Cardiac septum (tissue), 1 donor: ENCODE measurements at regions not wholly inside any gene's neighbourhood (a gene's known extent, or its start where the extent isn't known, plus 50 kb on each side); places are given as distances from the start of the nearest gene placed in this dataset.

Source experiments
- DNase-seq: peaks from one replicate; pipeline ENCODE4 v3.0.0-alpha.2; 2020; ENCODE audit warnings: low spot score
- intact Hi-C: fragments of 100-400 bp; cut with DNase I; formaldehyde crosslinking; loops from one replicate; pipeline ENCODE4 v1.14.0; 2022
- donor health status: DM: no; HTN: no; CAD: no.

DNA sequence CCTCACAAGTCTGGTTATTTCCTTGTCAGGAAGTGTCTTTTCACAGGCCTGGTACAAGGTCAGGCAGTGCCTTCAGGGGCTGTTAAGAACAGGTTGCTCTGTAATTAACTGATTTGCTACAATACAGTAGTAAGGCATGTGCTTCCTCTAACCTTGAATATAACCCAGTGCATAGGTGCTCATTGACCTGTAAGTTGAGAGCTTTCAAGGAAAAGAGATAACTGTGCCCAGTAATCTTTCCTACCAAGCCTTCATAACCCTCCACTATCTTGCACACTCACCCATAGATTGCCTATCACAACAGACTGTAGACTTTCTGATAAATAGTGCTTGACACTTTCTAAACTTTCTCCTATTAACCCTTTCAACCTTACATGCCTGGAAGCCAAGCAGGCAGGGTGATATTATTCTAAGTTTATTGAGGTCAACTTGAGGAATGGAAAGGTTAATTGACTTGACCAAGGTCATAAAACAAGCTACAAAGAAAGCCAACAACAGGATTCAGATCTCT is 148.1 kb downstream of the PPARGC1A start:
- DNase-seq = no peak
- intact Hi-C loops = no loop called here

GRCh38 chr4:23737571-23737970 is 152.3 kb downstream of the PPARGC1A start:
- no peak for DNase-seq
- intact Hi-C loops = no loop called here

- DNase-seq = no peak
- intact Hi-C loops = no loop called here
Observed at GRCh38 chr4:23736466-23736865, 153.4 kb downstream of the PPARGC1A start.

- intact Hi-C loops = no loop called here
- DNase-seq = no peak
Observed at GRCh38 chr4:23734000-23734399, 155.8 kb downstream of the PPARGC1A start.

- intact Hi-C loops = no loop called here
Observed at GRCh38 chr4:23733476-23733875, 156.4 kb downstream of the PPARGC1A start.

GRCh38 chr4:23730998-23731397 is 158.8 kb downstream of the PPARGC1A start:
- intact Hi-C loops = no loop called here
- no peak for DNase-seq

More at GRCh38 chr4:23733476-23733875, 156.4 kb downstream of the PPARGC1A start:
- no peak for DNase-seq

DNA sequence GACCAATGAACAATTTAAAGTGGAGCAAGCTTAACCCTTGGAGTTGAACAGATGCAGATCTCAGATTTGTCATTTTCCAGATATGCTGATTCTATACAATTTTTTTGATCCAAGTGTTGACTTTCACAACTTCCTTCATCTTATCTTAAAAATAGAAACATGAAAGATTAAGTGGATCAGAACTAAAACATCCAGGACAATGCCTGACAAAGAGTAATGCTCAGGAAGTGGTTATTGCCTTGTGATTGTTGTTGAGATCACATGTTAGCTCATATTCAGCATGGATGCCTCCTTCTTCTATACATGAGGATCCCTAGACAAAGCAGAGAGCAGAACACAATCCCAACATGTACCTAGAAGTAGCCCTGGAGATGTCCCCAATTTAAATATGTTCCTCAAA is 160.9 kb downstream of the PPARGC1A start:
- intact Hi-C loops = no loop called here
- no peak for DNase-seq

DNA sequence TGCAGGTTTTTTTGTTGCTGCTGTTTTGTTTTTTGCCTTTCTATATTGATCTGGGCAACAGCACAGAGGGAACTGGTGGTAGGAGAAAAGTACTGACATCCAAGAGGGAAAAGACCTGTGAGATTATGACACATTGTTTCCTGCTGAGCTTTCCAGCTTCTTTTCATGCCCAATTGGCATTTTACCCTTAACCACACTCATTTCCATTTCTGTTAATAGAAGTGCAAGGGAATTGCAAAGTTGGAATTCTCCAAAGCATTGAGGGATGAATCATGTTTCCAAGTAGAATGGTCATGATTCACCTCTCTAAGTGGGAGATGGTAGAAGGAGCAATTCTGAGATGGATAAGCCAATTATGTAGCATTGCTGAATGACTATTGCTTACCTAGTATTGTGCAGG is 161.5 kb downstream of the PPARGC1A start:
- intact Hi-C loops = no loop called here
- DNase-seq = no peak

DNA sequence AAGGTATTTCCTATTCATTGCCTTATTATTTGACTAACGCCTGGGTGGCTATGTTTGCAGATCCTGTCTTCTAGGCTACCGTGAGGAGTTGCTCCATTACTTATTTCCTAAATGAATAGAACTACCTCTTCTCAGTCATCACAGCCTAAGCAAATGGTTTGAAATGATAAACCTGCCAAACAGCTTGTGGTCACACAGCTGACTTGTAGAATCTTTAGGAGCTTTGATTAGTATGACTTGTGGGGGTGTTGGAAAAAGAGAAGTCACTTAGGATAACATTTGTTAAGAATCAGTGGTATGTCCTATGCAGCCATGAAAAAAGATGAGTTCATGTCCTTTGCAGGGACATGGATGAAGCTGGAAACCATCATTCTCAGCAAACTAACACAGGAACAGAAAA is 169.3 kb downstream of the PPARGC1A start:
- intact Hi-C loops = no loop called here
- no peak for DNase-seq

DNA sequence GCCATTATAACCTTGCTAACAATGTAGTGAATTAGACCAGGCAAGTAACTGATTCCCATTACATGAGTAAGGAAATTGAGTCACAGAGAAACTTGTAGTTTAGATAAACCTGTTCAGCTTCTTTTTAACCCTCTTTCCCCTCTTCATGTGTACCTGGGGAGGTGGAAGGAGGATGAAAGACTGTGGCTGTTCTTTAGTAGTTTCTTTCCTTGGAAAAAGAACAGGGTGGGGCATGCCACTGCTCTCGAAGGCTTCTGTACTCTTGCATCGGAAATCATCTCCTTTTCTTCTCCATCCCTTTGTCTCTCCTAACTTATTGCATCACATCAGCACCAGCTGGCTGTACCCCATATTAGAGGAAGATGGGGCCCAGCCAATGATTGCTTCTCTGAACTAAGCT is 171.4 kb downstream of the PPARGC1A start:
- no peak for DNase-seq
- intact Hi-C loops = no loop called here

- intact Hi-C loops = no loop called here
- no peak for DNase-seq
Observed at GRCh38 chr4:23717528-23718248, 172.2 kb downstream of the PPARGC1A start.

DNA sequence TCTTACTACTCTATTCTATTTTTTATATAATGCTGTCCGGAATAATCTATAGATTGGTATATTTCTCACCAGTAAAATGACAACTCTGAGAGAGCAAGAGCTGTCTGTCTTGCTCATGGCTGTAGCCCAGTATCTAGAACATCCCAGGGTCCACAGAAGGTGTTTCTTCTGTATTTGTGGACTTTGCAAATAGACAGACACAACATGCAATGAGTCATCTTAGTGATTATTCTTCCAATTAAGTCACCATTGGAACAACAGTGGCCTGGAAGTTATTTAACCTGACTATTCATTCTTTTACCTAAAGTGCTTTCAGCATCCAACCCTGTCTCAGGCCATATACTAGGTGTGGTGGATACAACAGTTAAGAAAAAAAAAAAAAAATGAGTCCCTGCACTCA is 179.5 kb downstream of the PPARGC1A start:
- DNase-seq = no peak
- intact Hi-C loops = no loop called here

- no peak for DNase-seq
- intact Hi-C loops = no loop called here
Observed at GRCh38 chr4:23707652-23708026, 182.2 kb downstream of the PPARGC1A start.

DNA sequence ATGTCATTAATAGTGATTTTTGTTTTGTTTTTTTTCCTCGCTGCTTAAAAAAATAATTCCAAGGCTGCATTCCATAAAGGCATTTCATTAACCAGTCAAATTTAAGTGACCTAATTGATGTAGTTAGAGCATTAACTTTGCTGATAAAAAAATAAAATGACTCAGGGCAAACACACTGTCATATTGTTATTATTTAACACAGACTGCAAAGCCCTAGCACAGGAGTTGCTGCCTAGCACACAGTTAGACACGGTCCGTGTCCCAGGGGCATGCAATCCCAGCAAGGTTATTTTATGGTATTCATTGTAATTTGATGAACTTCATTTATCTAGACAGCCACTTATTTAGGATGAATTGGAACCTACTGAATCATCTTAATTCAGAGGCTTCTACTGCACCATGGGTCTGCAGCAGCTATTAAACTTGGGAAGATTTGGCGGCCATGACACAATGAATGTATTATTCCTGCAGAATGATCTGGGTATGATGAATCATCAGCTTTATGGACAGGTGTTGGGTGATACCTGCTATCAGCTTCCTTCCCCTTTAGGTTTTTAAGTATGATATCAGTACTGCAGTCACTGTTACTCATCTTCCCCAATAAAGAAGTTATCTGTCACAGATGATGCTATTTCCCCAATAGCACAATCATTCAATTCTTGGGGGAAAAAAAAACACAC is 182.7 kb downstream of the PPARGC1A start:
- no peak for DNase-seq
- intact Hi-C loops = no loop called here

- DNase-seq = no peak
- intact Hi-C loops = no loop called here
Observed at GRCh38 chr4:23700197-23700596, 189.7 kb downstream of the PPARGC1A start.

DNA sequence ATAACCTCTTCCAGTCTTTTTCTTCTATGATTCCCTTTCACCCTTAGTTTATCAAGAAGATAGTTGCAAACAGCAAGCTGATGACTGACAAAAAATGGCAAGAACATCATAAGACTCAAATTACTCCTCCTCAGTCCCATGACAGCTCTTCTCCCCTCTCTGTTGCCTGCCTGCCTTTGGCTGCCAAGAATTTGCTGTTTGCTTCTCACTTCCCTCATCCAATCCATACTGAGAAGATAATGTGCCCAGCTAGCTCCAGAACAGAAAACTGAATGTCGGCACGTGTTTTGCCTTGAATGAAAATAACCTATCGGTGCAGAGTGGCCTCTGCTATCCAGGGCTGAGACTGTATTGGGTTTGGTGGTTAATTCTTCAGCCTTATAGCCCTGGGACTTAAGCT is 192.1 kb downstream of the PPARGC1A start:
- intact Hi-C loops = no loop called here
- no peak for DNase-seq

DNA sequence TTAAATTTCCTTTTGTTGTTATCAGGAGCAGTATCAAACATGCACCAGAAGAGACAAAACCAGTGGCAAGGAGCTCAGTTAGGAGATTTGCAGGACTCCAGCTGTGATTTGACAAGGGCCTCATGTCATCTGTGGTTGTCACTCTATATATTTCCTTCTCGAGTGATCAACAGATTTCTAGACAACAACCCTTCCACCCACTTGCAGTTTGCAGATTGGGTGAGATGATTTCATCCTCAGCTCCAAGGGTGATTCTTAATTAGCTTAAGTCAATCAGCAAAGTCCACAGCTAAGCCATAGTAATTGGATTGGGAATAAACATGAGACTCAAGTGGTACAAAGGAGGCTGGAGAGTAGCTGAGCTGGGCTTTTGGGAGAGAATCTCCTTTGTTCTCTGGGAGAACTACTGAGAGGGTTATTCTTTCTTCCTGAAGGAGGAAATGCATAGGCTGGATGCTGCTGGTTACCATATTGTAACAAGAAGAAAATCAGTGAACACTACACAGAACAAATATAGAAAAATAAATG is 192.8 kb downstream of the PPARGC1A start:
- DNase-seq = no peak
- intact Hi-C loops = no loop called here

DNA sequence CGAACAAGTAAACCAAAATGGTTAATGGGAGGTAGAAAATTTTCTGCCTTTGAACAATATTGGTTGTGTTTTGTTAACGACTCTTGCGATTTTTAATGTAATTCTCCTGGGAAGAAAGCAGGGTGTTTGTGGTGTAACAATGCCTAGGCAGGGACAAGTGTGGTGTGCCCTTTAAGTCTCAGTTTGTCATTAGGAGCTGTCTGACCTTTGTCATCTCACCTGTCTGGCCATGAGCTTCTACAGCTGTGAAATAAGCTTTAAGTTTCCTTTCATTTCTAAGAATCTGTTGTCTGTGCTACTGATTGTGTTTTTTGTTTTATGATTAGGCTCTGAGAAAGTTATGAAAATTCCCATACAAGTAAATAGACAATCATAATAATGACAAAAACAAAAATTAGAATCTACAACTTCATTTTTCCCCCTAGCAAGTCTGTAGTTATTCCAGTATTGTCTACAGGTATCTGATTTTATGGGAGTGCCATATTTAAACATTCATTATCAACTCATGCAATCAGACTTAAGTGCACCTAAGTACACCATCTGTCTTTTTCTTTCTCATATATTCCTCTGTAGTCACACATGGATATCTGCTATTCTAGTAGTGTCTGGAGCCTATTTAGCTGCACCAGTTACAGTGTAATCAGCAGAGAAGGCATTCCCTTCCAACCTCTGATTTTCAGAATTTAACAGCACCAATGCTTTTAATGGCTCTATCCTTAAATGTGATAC is 203.5 kb downstream of the PPARGC1A start:
- intact Hi-C loops = no loop called here
- DNase-seq = no peak

DNA sequence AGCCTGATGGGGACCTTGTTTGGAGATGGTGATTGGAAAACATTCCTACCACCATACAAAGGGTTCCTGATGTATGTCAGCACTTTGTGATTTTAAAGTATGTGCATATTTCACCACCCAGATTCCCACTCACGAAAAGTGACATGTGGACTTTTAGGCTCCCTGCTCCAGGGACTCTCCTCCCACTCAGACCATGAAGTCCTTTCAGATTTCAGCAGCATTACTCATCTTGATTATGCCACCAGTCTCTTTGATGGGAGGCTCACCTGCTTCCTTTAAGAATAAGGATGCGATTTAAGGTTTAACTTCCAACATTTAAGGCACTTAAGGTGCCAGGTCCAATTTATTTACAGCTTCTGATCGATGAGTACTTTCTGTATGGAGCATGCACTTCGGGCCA is 204.4 kb downstream of the PPARGC1A start:
- DNase-seq = no peak
- intact Hi-C loops = no loop called here
